NCI-H2196 (cell line): ENCODE measurements at regions not wholly inside any gene's neighbourhood (a gene's known extent, or its start where the extent isn't known, plus 50 kb on each side); places are given as distances from the start of the nearest gene placed in this dataset.

ENCODE experiments used
- DNase-seq: peaks from one replicate; lab custom pipeline; 2025; ENCODE audit not compliant: unreplicated experiment; lab: John Stamatoyannopoulos, UW

- DNase-seq = no peak
These were observed 81.9 kb upstream of the TMLHE start for GRCh38 chrX:155694649-155695048.

GRCh38 chrX:155682834-155683233, 70.1 kb upstream of the TMLHE start:
- no peak for DNase-seq

GRCh38 chrX:155679715-155680114, 67.0 kb upstream of the TMLHE start:
- no peak for DNase-seq

GRCh38 chrX:155673338-155673737, 60.6 kb upstream of the TMLHE start:
- no peak for DNase-seq

GRCh38 chrX:155666741-155667140, 54.0 kb upstream of the TMLHE start:
- no peak for DNase-seq
